ENCODE measurements at regions not wholly inside any gene's neighbourhood (a gene's known extent, or its start where the extent isn't known, plus 50 kb on each side); places are given as distances from the start of the nearest gene placed in this dataset.

DNA sequence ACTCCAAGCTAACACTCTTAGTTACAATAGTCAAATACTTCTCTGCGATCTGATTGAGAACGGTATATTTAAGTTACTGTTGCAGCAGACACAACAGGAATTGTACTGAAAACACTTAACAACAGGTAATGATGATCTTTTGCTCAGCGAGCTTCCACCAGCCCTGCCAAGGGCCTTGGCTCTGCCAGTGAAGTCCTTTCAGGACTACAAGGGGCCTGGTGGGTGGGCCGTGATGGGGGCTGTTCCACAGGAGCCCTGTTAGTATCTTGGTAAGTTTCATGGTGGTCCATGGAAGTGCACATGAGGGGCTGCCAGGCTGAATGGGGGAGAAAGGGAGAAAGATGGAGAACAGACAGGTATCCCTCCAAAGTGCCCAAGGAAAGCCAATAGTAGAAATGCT lies 178.6 kb upstream of the DOK6 start:
- Histone ChIP-seq H3K27me3 (replicated peaks in 1 of 4; ENCODE audit: control insufficient read depth in 3 of 4, extremely low read depth in 1 of 4, insufficient read depth in 3 of 4, low read length in 3 of 4) (no peaks in the 10 kb centered on the region), H3K4me1 (replicated peaks in 1 of 4; ENCODE audit: control insufficient read depth in 3 of 4, insufficient read depth in 4 of 4, low read length in 3 of 4) (no peaks in the 10 kb centered on the region), H2BK12ac (ENCODE audit: low read depth, low read length) (no peak overlapping the region), H4K5ac (ENCODE audit: insufficient read length, low read depth, low read length) (no peak overlapping the region), H4K20me1 (replicated peaks in 1 of 2; ENCODE audit: control insufficient read depth in 1 of 2, insufficient read depth in 2 of 2, low read length in 2 of 2) (no peaks in the 10 kb centered on the region), H3K9ac (replicated peaks in 1 of 4; ENCODE audit: extremely low read depth in 1 of 4, low read depth in 3 of 4, low read length in 3 of 4) (no peak overlapping the region), H3K4me2 (ENCODE audit: insufficient read depth in 1 of 2, low read depth in 2 of 2, low read length in 2 of 2) (no peak overlapping the region), H3K36me3 (ENCODE audit: control insufficient read depth in 2 of 4, insufficient read depth in 4 of 4, low read length in 3 of 4) (no peaks in the 10 kb centered on the region), H3K9me3 (ENCODE audit: insufficient read depth in 2 of 2, low read depth in 1 of 2, low read length in 1 of 2) (no peaks in the 10 kb centered on the region), H2BK15ac (ENCODE audit: low read length) (no peak overlapping the region), H3K27ac (ENCODE audit: low read depth, low read length) (no peak overlapping the region), H3K4me3 (ENCODE audit: extremely low read depth in 1 of 4, insufficient read depth in 2 of 4, low read depth in 3 of 4, low read length in 4 of 4) (no peak overlapping the region), H2AFZ (ENCODE audit: low read length) (no peak overlapping the region), H2BK20ac (ENCODE audit: low read length) (no peak overlapping the region), H2BK5ac (ENCODE audit: low read depth, low read length) (no peak overlapping the region), H2BK120ac (replicated peaks; ENCODE audit: low read depth, low read length) (no peak overlapping the region), H4K91ac (replicated peaks; ENCODE audit: insufficient read length, low read length) (no peak overlapping the region), H3K23ac (ENCODE audit: insufficient read length) (no peak overlapping the region), H3K79me1 (ENCODE audit: low read depth, low read length) (no peaks in the 10 kb centered on the region), H4K8ac (ENCODE audit: extremely low read depth, insufficient read depth, low read length) (no peak overlapping the region), H2AK5ac (ENCODE audit: low read depth, low read length) (no peak overlapping the region), H3K14ac (ENCODE audit: insufficient read length) (no peak overlapping the region), H3K79me2 (ENCODE audit: control insufficient read depth in 1 of 2, insufficient read depth in 2 of 2, low read length in 2 of 2) (no peaks in the 10 kb centered on the region), H3K4ac (replicated peaks; ENCODE audit: insufficient read length, low read depth, low read length) (no peak overlapping the region), H3K23me2 (ENCODE audit: low read depth, low read length) (no peaks in the 10 kb centered on the region), H3K56ac (replicated peaks; ENCODE audit: insufficient read length, low read depth, low read length) (no peak overlapping the region), H3K18ac (ENCODE audit: extremely low read depth, low read length) (no peak overlapping the region)
- POLR2A ChIA-PET (ENCODE audit: partially characterized antibody) = no interaction called here
- CTCF ChIA-PET (ENCODE audit: partially characterized antibody) = interaction anchor here (1.0 to 1.1 kb wide), 2 partner anchors 24 to 297 kb away, joined by 3 to 4 read pairs; no protein-coding TSS in a partner anchor
- DNase-seq (ENCODE audit: low read depth in 1 of 2, low spot score in 2 of 2) (no peak), FAIRE-seq (no peak)
- WGBS, 2 experiments (ENCODE audit: extremely low coverage in 1 of 2, insufficient coverage in 1 of 2, insufficient read length in 1 of 2, insufficient replicate concordance in 2 of 2, low coverage in 1 of 2, low lambda C conversion rate in 2 of 2, missing lambda C conversion rate in 1 of 2) = 93% methylated on average over 4 of the region's 4 CpGs; no CpG with 5 or more reads in 1 of the 2 experiments
- no peak for TF ChIP-seq SRF (IDR thresholded peaks at IDR 0.05; ENCODE audit: low read depth, low read length)
- TF ChIP-seq CHD2 (IDR thresholded peaks at IDR 0.05; ENCODE audit: low read length) = no peak
- no peak for TF ChIP-seq RBBP5 (IDR thresholded peaks at IDR 0.05; ENCODE audit: borderline replicate concordance, low read depth, low read length)

All from H1 (cell line).